IPS-15b (cell line): ENCODE measurements at regions not wholly inside any gene's neighbourhood (a gene's known extent, or its start where the extent isn't known, plus 50 kb on each side); places are given as distances from the start of the nearest gene placed in this dataset.

Source experiments
- H3K27me3 ChIP-seq: one replicate; pipeline ENCODE4 v1.6.1; 2013; ENCODE audit warnings: low read length; ENCODE audit not compliant: control insufficient read depth, insufficient read depth
- H3K36me3 ChIP-seq: one replicate; pipeline ENCODE4 v1.6.1; 2013; ENCODE audit warnings: low read length; ENCODE audit not compliant: control insufficient read depth, insufficient read depth
- H3K4me1 ChIP-seq: one replicate; pipeline ENCODE4 v1.6.1; 2013; ENCODE audit warnings: mild to moderate bottlenecking, low read length; ENCODE audit not compliant: control insufficient read depth, insufficient read depth
- H3K4me3 ChIP-seq: one replicate; pipeline ENCODE4 v1.5.1; 2013; ENCODE audit warnings: low read depth, low read length
- H3K9ac ChIP-seq: one replicate; pipeline ENCODE4 v1.6.1; 2013; ENCODE audit warnings: low read depth, mild to moderate bottlenecking, low read length
- H3K9me3 ChIP-seq: one replicate; pipeline ENCODE4 v1.6.1; 2013; ENCODE audit warnings: mild to moderate bottlenecking, low read length; ENCODE audit not compliant: control insufficient read depth, insufficient read depth

GRCh38 chr2:204292439-204292838 lies 252.8 kb upstream of the PARD3B start:
- Histone ChIP-seq H3K27me3 (no peaks in the 10 kb centered on the region), H3K36me3 (no peaks in the 10 kb centered on the region), H3K9me3 (no peaks in the 10 kb centered on the region)

DNA sequence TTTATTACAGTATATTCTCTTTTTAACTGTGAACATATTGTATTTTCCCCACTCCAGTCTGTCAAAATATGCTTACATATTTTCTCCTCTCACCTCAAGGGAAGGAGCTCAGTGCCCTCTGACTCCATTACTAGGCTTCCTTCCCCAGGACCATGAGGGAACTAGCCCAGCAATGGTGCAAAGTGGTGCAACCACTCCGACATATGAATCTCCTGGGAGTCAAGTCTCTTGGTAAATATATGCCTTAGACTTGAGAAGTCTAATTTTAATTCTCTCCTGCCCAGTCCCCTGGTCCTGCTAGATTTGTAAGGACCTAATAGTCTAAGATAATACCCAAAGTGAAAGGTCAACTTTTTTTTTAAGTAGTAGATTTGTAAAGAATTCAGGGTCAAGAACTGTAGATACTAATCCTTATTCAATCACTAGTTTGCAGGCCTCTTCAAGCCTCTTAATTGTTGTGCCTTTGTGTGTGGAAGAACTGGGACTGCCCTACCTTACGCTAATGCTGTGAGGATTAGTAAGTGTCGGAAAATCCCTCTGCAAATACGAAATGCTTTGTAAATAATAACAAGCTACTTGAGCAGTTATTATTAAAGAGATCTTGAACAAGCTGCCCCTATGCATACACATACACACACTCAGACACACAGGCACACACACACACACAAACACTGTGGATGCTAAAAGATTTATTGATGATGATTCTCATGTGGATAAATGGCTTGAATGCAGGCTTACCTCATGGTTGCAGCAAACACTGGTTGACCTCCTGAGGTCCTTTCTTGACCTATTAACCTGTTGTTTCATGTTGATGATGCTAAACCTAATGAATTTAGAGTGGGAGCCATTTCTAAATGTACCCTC lies 251.2 kb upstream of the PARD3B start:
- no peaks in the 10 kb centered on the region for H3K27me3 ChIP-seq
- H3K4me1 ChIP-seq: no peaks in the 10 kb centered on the region
- no peaks in the 10 kb centered on the region for H3K9me3 ChIP-seq
- no peak overlapping the region for H3K9ac ChIP-seq
- H3K36me3 ChIP-seq: no peaks in the 10 kb centered on the region
- no peak overlapping the region for H3K4me3 ChIP-seq

More at GRCh38 chr2:204292439-204292838, 252.8 kb upstream of the PARD3B start:
- no peaks in the 10 kb centered on the region for H3K4me1 ChIP-seq
- H3K4me3 ChIP-seq: no peak overlapping the region
- H3K9ac ChIP-seq: no peak overlapping the region

DNA sequence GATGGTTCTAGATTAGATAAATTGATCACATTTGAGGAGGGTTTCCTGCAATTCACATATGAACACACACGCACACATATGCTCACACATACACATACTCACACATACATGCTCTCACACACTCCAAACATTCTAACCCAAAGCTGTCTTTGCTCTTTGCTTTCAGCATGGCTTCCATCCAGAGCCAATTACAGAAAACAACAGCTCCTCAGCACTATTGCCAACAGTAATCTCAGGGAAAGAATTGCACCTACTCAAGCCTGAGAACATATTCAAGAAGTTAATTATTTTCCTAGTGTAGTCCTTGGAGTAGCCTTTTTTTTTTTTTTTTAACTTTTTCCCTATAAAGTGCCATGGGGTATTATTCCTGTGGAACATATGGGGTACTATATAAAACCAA lies 246.9 kb upstream of the PARD3B start:
- H3K4me3 ChIP-seq: no peak overlapping the region
- H3K4me1 ChIP-seq: no peaks in the 10 kb centered on the region
- H3K27me3 ChIP-seq: no peaks in the 10 kb centered on the region
- H3K9me3 ChIP-seq: no peaks in the 10 kb centered on the region
- no peaks in the 10 kb centered on the region for H3K36me3 ChIP-seq
- H3K9ac ChIP-seq: no peak overlapping the region

DNA sequence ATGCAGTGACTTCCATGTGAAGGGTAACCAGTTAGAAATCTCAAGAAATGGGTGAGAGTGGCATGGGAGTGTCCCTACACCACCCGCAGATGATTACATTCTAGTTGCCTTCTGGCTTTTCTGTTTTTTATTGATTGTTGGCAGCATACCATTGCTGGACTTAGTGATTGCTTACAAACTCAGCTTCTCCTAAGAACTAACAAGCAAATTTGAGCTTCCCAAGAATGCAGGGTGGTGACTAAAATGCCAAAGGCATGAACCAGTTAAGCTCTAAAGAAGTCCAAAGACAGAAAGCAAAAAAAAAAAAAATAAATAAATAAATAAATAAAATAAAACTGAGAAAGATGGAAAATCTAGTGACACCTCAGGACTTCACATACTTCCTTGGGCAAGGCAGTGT lies 245.5 kb upstream of the PARD3B start:
- no peaks in the 10 kb centered on the region for H3K9me3 ChIP-seq
- H3K4me1 ChIP-seq: no peaks in the 10 kb centered on the region
- H3K27me3 ChIP-seq: no peaks in the 10 kb centered on the region
- H3K36me3 ChIP-seq: no peaks in the 10 kb centered on the region
- no peak overlapping the region for H3K4me3 ChIP-seq
- H3K9ac ChIP-seq: no peak overlapping the region

- Histone ChIP-seq H3K36me3 (no peaks in the 10 kb centered on the region), H3K9me3 (no peaks in the 10 kb centered on the region), H3K27me3 (no peaks in the 10 kb centered on the region), H3K9ac (no peak overlapping the region), H3K4me3 (no peak overlapping the region), H3K4me1 (no peaks in the 10 kb centered on the region)
Measured at GRCh38 chr2:204306667-204307066, 238.6 kb upstream of the PARD3B start.

GRCh38 chr2:204312105-204312504 lies 233.2 kb upstream of the PARD3B start:
- Histone ChIP-seq H3K4me3 (no peak overlapping the region), H3K9ac (no peak overlapping the region), H3K27me3 (no peaks in the 10 kb centered on the region), H3K36me3 (no peaks in the 10 kb centered on the region), H3K9me3 (no peaks in the 10 kb centered on the region), H3K4me1 (peaks cover 6% of the 10 kb centered on the region)

DNA sequence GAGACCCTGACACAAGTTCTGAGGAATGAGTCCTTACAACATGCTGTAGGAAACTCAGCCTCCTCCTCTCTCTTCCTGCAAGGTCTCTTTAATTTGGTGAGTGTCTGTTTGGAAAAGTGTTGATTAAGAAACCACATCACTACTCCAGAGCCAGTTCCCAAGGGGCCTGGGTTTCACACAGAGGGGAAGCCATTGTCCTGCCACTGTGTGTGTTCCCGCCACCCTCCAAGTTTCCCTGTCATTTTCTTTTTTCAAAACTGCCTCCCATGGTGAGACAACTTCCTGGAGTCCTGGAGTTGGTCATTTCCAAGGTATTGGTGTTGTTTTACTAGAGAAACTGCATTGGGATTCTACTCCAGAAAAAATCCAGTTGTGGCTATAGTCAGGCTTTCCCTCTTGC lies 232.0 kb upstream of the PARD3B start:
- Histone ChIP-seq H3K9ac (no peak overlapping the region), H3K9me3 (no peaks in the 10 kb centered on the region), H3K27me3 (no peaks in the 10 kb centered on the region), H3K36me3 (no peaks in the 10 kb centered on the region), H3K4me3 (no peak overlapping the region), H3K4me1 (peaks cover 6% of the 10 kb centered on the region)

GRCh38 chr2:204315236-204315662 lies 230.0 kb upstream of the PARD3B start:
- Histone ChIP-seq H3K9ac (no peak overlapping the region), H3K4me3 (no peak overlapping the region), H3K27me3 (no peaks in the 10 kb centered on the region), H3K9me3 (no peaks in the 10 kb centered on the region), H3K4me1 (peaks cover 6% of the 10 kb centered on the region), H3K36me3 (no peaks in the 10 kb centered on the region)

GRCh38 chr2:204317640-204318039 lies 227.6 kb upstream of the PARD3B start:
- no peaks in the 10 kb centered on the region for H3K36me3 ChIP-seq
- no peak overlapping the region for H3K9ac ChIP-seq
- H3K27me3 ChIP-seq: no peaks in the 10 kb centered on the region
- no peaks in the 10 kb centered on the region for H3K9me3 ChIP-seq
- H3K4me1 ChIP-seq: peaks cover 3% of the 10 kb centered on the region
- H3K4me3 ChIP-seq: no peak overlapping the region

DNA sequence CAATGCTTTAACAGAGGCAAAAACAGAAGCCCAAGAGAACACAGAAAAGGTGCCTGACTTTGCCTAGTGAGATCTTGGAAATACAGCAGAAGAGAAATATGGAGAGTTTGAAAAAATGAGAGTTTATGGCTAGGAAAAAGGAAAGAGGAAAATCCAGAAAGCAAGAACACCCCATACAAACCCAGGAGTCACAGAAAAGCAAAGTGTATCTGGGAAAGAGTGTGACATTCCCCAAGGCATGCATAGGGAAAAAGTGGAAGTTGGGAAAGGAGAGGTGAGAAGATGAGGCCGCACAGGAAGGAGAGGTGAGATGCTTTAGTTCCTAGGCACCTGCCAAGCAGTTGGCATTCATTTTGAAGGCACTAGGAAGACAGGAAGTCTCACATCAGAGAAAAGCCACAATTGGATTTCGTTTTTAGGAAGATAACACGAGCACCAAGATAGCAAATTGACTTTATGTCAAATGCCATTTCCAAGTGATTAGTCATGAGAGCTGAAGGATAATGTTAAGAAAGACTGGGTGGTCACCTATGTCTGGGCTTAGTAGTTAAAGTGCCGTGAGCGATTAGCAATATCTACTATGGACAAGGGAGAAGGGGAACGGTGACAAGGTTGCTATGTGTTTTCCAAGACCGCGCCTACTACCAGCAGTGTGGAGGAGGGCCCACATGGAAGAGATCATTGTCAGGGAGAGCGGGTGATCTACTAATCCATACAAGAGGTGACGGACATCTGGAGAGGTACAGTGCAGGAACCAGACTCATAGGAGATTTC lies 224.1 kb upstream of the PARD3B start:
- Histone ChIP-seq H3K36me3 (no peaks in the 10 kb centered on the region), H3K4me1 (no peaks in the 10 kb centered on the region), H3K4me3 (no peak overlapping the region), H3K9ac (no peak overlapping the region), H3K27me3 (no peaks in the 10 kb centered on the region), H3K9me3 (no peaks in the 10 kb centered on the region)

GRCh38 chr2:204321910-204322751 lies 223.1 kb upstream of the PARD3B start:
- Histone ChIP-seq H3K9me3 (no peaks in the 10 kb centered on the region), H3K9ac (no peak overlapping the region), H3K4me3 (no peak overlapping the region), H3K36me3 (no peaks in the 10 kb centered on the region), H3K27me3 (no peaks in the 10 kb centered on the region), H3K4me1 (no peaks in the 10 kb centered on the region)
